ENCODE measurements at regions not wholly inside any gene's neighbourhood (a gene's known extent, or its start where the extent isn't known, plus 50 kb on each side); places are given as distances from the start of the nearest gene placed in this dataset.

GRCh38 chr6:163725008-163725941 lies 310.8 kb downstream of the QKI start:
- in situ Hi-C loops (cut with HindIII; ENCODE audit: low pct_ligation_motif_present, low sequenced_read_pairs) = no loop called here
- no peak overlapping the region for H3K27ac ChIP-seq
- TF ChIP-seq CTCF (IDR thresholded peaks at IDR 0.05; ENCODE audit: low read depth, low read length, missing control alignments) = no peak
- no peaks in the 10 kb centered on the region for H3K36me3 ChIP-seq (replicated peaks)
- no peak overlapping the region for H3K4me3 ChIP-seq (ENCODE audit: low read depth, low read length)
- no peaks in the 10 kb centered on the region for H3K27me3 ChIP-seq (replicated peaks)
- no peak for DNase-seq

DNA sequence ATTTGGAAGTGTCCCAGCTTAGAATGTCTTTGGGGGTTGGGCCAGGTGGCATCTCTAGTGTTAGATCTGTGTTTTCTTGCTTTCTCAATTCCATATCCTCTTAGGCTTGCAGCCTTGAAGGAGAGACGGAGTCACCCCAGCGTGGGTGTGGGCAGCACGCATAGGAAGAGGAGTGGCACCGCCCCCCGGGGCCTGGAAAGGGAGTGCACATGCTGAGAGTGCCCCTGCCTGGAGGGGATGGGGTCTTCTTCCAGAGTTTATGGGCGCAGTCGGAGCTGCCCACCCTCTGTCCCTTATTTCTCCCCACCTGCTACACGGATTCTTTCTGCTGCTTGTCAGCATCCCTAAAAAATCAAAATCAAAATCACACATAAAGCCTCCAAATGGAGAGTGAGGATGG lies 309.7 kb downstream of the QKI start:
- H3K36me3 ChIP-seq (replicated peaks) = no peaks in the 10 kb centered on the region
- no peak overlapping the region for H3K27ac ChIP-seq
- H3K4me3 ChIP-seq (ENCODE audit: low read depth, low read length) = no peak overlapping the region
- DNase-seq = no peak
- in situ Hi-C loops (cut with HindIII; ENCODE audit: low pct_ligation_motif_present, low sequenced_read_pairs) = no loop called here
- TF ChIP-seq CTCF (IDR thresholded peaks at IDR 0.05; ENCODE audit: low read depth, low read length, missing control alignments) = no peak
- no peaks in the 10 kb centered on the region for H3K27me3 ChIP-seq (replicated peaks)

GRCh38 chr6:163723759-163724158 lies 309.2 kb downstream of the QKI start:
- in situ Hi-C loops (cut with HindIII; ENCODE audit: low pct_ligation_motif_present, low sequenced_read_pairs) = no loop called here
- no peaks in the 10 kb centered on the region for H3K36me3 ChIP-seq (replicated peaks)
- no peak for DNase-seq
- H3K27me3 ChIP-seq (replicated peaks) = no peaks in the 10 kb centered on the region
- no peak for TF ChIP-seq CTCF (IDR thresholded peaks at IDR 0.05; ENCODE audit: low read depth, low read length, missing control alignments)
- H3K27ac ChIP-seq = no peak overlapping the region
- no peak overlapping the region for H3K4me3 ChIP-seq (ENCODE audit: low read depth, low read length)

- H3K27ac ChIP-seq = no peak overlapping the region
- H3K27me3 ChIP-seq (replicated peaks) = no peaks in the 10 kb centered on the region
- no peak for DNase-seq
- H3K36me3 ChIP-seq (replicated peaks) = no peaks in the 10 kb centered on the region
- H3K4me3 ChIP-seq (ENCODE audit: low read depth, low read length) = no peak overlapping the region
- TF ChIP-seq CTCF (IDR thresholded peaks at IDR 0.05; ENCODE audit: low read depth, low read length, missing control alignments) = no peak
- in situ Hi-C loops (cut with HindIII; ENCODE audit: low pct_ligation_motif_present, low sequenced_read_pairs) = no loop called here
Measured at GRCh38 chr6:163721922-163722692, 307.6 kb downstream of the QKI start.

DNA sequence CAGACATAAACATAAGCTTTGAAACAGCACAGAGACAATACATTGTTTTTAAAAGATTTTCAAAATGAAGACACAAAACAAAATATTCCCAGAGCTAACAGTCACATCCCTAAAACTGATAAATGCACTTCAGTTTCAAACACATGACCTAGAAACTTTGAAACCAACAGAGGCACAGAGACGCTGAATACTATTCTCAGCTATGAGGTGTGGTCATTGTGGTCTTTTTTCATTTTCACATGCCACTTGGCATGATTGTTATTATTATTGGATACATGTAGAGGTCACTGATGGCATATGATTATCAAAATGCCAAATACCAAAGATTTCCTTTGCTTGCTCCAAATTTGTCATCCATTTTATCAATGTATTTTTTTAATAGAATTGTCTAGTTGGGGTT lies 306.9 kb downstream of the QKI start:
- no peak for TF ChIP-seq CTCF (IDR thresholded peaks at IDR 0.05; ENCODE audit: low read depth, low read length, missing control alignments)
- Histone ChIP-seq H3K27ac (no peak overlapping the region), H3K4me3 (ENCODE audit: low read depth, low read length) (no peak overlapping the region), H3K27me3 (replicated peaks) (no peaks in the 10 kb centered on the region), H3K36me3 (replicated peaks) (no peaks in the 10 kb centered on the region)
- DNase-seq = no peak
- in situ Hi-C loops (cut with HindIII; ENCODE audit: low pct_ligation_motif_present, low sequenced_read_pairs) = no loop called here

Data from brain microvascular endothelial cell (primary cell).